Endodermal cell (in vitro differentiated cells): ENCODE measurements at regions not wholly inside any gene's neighbourhood (a gene's known extent, or its start where the extent isn't known, plus 50 kb on each side); places are given as distances from the start of the nearest gene placed in this dataset.

Experiments used
- DNase-seq: peaks from one replicate; pipeline ENCODE4 v3.0.0-alpha.2; 2017
- H3K27ac ChIP-seq: 2 replicates; pipeline ENCODE4 v1.5.1; 2013; ENCODE audit warnings: mild to moderate bottlenecking, low read depth, low read length, moderate library complexity
- H3K27me3 ChIP-seq: 2 replicates; pipeline ENCODE4 v1.6.1; 2013; ENCODE audit warnings: mild to moderate bottlenecking, low read length, moderate library complexity; ENCODE audit not compliant: insufficient read depth, control insufficient read depth, poor library complexity, severe bottlenecking
- H3K36me3 ChIP-seq: 2 replicates; pipeline ENCODE4 v1.7.0; 2013; ENCODE audit warnings: mild to moderate bottlenecking, low read length, moderate library complexity; ENCODE audit not compliant: control insufficient read depth, insufficient read depth
- H3K4me1 ChIP-seq: one replicate; pipeline ENCODE4 v1.7.0; 2013; ENCODE audit warnings: low read length; ENCODE audit not compliant: control insufficient read depth, insufficient read depth
- H3K4me3 ChIP-seq: 2 replicates; pipeline ENCODE4 v1.5.1; 2013; ENCODE audit warnings: mild to moderate bottlenecking, low read length, moderate library complexity
- H3K9ac ChIP-seq: 2 replicates; pipeline ENCODE4 v1.6.1; 2013; ENCODE audit warnings: mild to moderate bottlenecking, low read length, moderate library complexity; ENCODE audit not compliant: poor library complexity, severe bottlenecking; ENCODE audit errors: extremely low read depth
- H3K9me3 ChIP-seq: 2 replicates; pipeline ENCODE4 v1.6.1; 2013; ENCODE audit warnings: mild to moderate bottlenecking, low read length, moderate library complexity; ENCODE audit not compliant: control insufficient read depth
- H3K27ac Mint-ChIP-seq: 2 replicates; pipeline ENCODE4 v1.8.0; 2020; ENCODE audit warnings: mixed read lengths
- H3K27me3 Mint-ChIP-seq: 2 replicates; pipeline ENCODE4 v1.8.0; 2021; ENCODE audit warnings: mild to moderate bottlenecking, mixed read lengths; ENCODE audit not compliant: insufficient read depth
- H3K36me3 Mint-ChIP-seq: 2 replicates; pipeline ENCODE4 v1.8.0; 2020; ENCODE audit warnings: low read depth, mixed read lengths
- H3K4me1 Mint-ChIP-seq: 2 replicates; pipeline ENCODE4 v1.8.0; 2020; ENCODE audit warnings: mixed read lengths
- H3K4me3 Mint-ChIP-seq: 2 replicates; pipeline ENCODE4 v1.8.0; 2020; ENCODE audit warnings: mild to moderate bottlenecking, moderate library complexity, mixed read lengths
- H3K9me3 Mint-ChIP-seq: 2 replicates; pipeline ENCODE4 v1.8.0; 2020; ENCODE audit warnings: mild to moderate bottlenecking, mixed read lengths
- CTCF ChIP-seq: fragments of 200-600 bp; sonication (generic); conservative IDR thresholded peaks from 2 replicates; pipeline ENCODE4 v1.5.0; 2021; ENCODE audit warnings: antibody characterized with exemption, mild to moderate bottlenecking
- WGBS, 2 experiments: methylation state at CpG; one replicate each; pipeline versions ENCODE4 v1.1.5 to v1.1.7; 2013; ENCODE audit warnings: missing lambda C conversion rate in 2 of 2, mixed read lengths in 1 of 2; ENCODE audit not compliant: insufficient coverage in 1 of 2, insufficient read length in 1 of 2; 5-methylcytosine and 5-hydroxymethylcytosine counted together

GRCh38 chr2:10502803-10503107, 54.6 kb upstream of the ODC1 start:
- Histone ChIP-seq H3K36me3 (no peaks in the 10 kb centered on the region), H3K4me3 (no peak overlapping the region), H3K9me3 (no peaks in the 10 kb centered on the region), H3K9ac (no peak overlapping the region), H3K27me3 (no peaks in the 10 kb centered on the region), H3K4me1 (no peaks in the 10 kb centered on the region), H3K27ac (no peak overlapping the region)
- no peak overlapping the region for H3K4me3 Mint-ChIP-seq
- H3K36me3 Mint-ChIP-seq, result no peaks in the 10 kb centered on the region
- no peak for TF ChIP-seq CTCF
- peaks cover 5% of the 10 kb centered on the region for H3K27me3 Mint-ChIP-seq
- DNase-seq, result no peak
- H3K9me3 Mint-ChIP-seq, result no peaks in the 10 kb centered on the region
- H3K27ac Mint-ChIP-seq, result peak overlapping the region; percentile 15
- 90 to 94% methylated on average over 2 to 3 of the region's 3 CpGs for WGBS, 2 experiments
- no peaks in the 10 kb centered on the region for H3K4me1 Mint-ChIP-seq

GRCh38 chr2:10501980-10502802, 54.1 kb upstream of the ODC1 start:
- Mint-ChIP-seq H3K4me3 (no peak overlapping the region), H3K4me1 (no peaks in the 10 kb centered on the region), H3K27ac (peak overlapping the region; percentile 58), H3K27me3 (peaks cover 5% of the 10 kb centered on the region), H3K9me3 (no peaks in the 10 kb centered on the region), H3K36me3 (no peaks in the 10 kb centered on the region)
- Histone ChIP-seq H3K36me3 (no peaks in the 10 kb centered on the region), H3K27ac (no peak overlapping the region), H3K4me1 (no peaks in the 10 kb centered on the region), H3K9me3 (no peaks in the 10 kb centered on the region), H3K4me3 (no peak overlapping the region), H3K27me3 (no peaks in the 10 kb centered on the region), H3K9ac (no peak overlapping the region)
- 91 to 96% methylated on average over 11 to 20 of the region's 20 CpGs for WGBS, 2 experiments
- no peak for TF ChIP-seq CTCF
- DNase-seq, result no peak

- H3K36me3 Mint-ChIP-seq, result no peaks in the 10 kb centered on the region
- peaks cover 1% of the 10 kb centered on the region for H3K4me1 Mint-ChIP-seq
- WGBS, 2 experiments, result 89 to 100% methylated on average over 2 to 9 of the region's 9 CpGs
- H3K4me1 ChIP-seq, result no peaks in the 10 kb centered on the region
- H3K9me3 ChIP-seq, result no peaks in the 10 kb centered on the region
- peak overlapping the region; percentile 58 for H3K27ac Mint-ChIP-seq
- no peak overlapping the region for H3K27ac ChIP-seq
- no peak for TF ChIP-seq CTCF
- H3K27me3 Mint-ChIP-seq, result peaks cover 5% of the 10 kb centered on the region
- H3K4me3 ChIP-seq, result no peak overlapping the region
- H3K9ac ChIP-seq, result no peak overlapping the region
- DNase-seq, result no peak
- no peak overlapping the region for H3K4me3 Mint-ChIP-seq
- no peaks in the 10 kb centered on the region for H3K9me3 Mint-ChIP-seq
- H3K36me3 ChIP-seq, result no peaks in the 10 kb centered on the region
- no peaks in the 10 kb centered on the region for H3K27me3 ChIP-seq
Measured at GRCh38 chr2:10501451-10501961, 53.4 kb upstream of the ODC1 start.
